Body of pancreas (tissue), 4 donors: ENCODE measurements at regions not wholly inside any gene's neighbourhood (a gene's known extent, or its start where the extent isn't known, plus 50 kb on each side); places are given as distances from the start of the nearest gene placed in this dataset.

Source experiments
- ATAC-seq: fragments of 150-250 bp; one replicate; pipeline ENCODE4 v1.9.1; 2016
- DNase-seq, 4 donors: peaks; one replicate each; pipeline ENCODE4 v3.0.0-alpha.2; 2019
- H3K27ac ChIP-seq, 4 donors: fragments of 200-600 bp; sonication (generic); 1 replicate in 3 of 4; 2 replicates in 1 of 4; pipeline versions ENCODE4 v1.5.1 to v1.6.1; 2016 to 2019; ENCODE audit warnings: mild to moderate bottlenecking in 1 of 4, mixed read lengths in 1 of 4, moderate library complexity in 1 of 4
- H3K27me3 ChIP-seq, 2 donors: fragments of 200-600 bp; sonication (generic); one replicate each; pipeline ENCODE4 v1.6.0; 2016; ENCODE audit warnings: mild to moderate bottlenecking in 1 of 2
- H3K36me3 ChIP-seq, 2 donors: fragments of 200-600 bp; sonication (generic); replicated peaks in 1 of 2; 2 replicates each; pipeline ENCODE4 v1.5.1; 2016; ENCODE audit warnings: low read depth in 2 of 2; ENCODE audit not compliant: insufficient read depth in 1 of 2
- H3K4me1 ChIP-seq: fragments of 200-600 bp; sonication (generic); one replicate; pipeline ENCODE4 v1.6.0; 2016
- H3K4me3 ChIP-seq, 2 donors: fragments of 200-600 bp; sonication (generic); 1 replicate in 1 of 2; 2 replicates in 1 of 2; pipeline ENCODE4 v1.5.1; 2016 to 2019
- H3K9me3 ChIP-seq, 3 donors: fragments of 200-600 bp; sonication (generic); 1 replicate in 2 of 3; 2 replicates in 1 of 3; pipeline ENCODE4 v1.5.1; 2016
- POLR2A ChIP-seq, 3 donors: fragments of 450-650 bp; IDR thresholded peaks; one replicate each; pipeline ENCODE4 v1.6.1; 2016; ENCODE audit warnings: antibody characterized with exemption in 3 of 3, mild to moderate bottlenecking in 2 of 3
- WGBS, 2 donors: methylation state at CpG; one replicate each; pipeline ENCODE4 v1.1.5; 2017; 5-methylcytosine and 5-hydroxymethylcytosine counted together
- intact Hi-C: fragments of 100-400 bp; cut with DNase I; formaldehyde crosslinking; loops from one replicate; pipeline ENCODE4 v1.15.1; 2023
- TF ChIP-seq, protein P1 (sequence below), 7 experiments: fragments of 450-650 bp in 4 of 7; fragments of 200-600 bp in 3 of 7; sonication (generic) in 3 of 7; IDR thresholded peaks; one replicate each; pipeline ENCODE4 v1.5.1; 2016 to 2019; ENCODE audit warnings: antibody characterized with exemption in 7 of 7

DNA sequence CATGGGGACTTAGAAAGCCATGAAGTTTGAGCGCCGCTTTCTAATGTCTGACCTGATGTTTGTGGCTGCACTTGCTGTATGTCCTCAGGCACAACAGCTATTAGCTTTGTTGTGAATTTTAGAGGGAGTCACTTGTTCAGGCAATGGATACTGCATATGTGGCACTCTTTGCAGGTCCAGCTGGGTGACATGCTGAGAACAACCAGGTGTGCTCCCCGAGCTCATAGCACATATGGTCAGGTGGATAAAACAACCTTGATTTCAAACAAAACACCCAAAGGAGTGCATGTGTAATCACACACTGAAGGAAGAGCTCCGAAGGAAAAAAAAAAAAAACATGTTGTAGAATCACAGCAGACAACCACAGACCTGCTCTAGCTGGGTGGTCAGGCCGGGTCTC, 178.6 kb downstream of the BACH1 start:
- Histone ChIP-seq H3K27ac (peak overlapping the region in 1 of 4 donors; percentile 45), H3K9me3 (no peaks in the 10 kb centered on the region), H3K36me3 (no peaks in the 10 kb centered on the region), H3K27me3 (no peaks in the 10 kb centered on the region), H3K4me1 (peaks cover 12% of the 10 kb centered on the region), H3K4me3 (no peak overlapping the region)
- DNase-seq (peak in 1 of 4 donors; percentile 43), ATAC-seq (peak; percentile 34)
- TF ChIP-seq, protein P1, sequence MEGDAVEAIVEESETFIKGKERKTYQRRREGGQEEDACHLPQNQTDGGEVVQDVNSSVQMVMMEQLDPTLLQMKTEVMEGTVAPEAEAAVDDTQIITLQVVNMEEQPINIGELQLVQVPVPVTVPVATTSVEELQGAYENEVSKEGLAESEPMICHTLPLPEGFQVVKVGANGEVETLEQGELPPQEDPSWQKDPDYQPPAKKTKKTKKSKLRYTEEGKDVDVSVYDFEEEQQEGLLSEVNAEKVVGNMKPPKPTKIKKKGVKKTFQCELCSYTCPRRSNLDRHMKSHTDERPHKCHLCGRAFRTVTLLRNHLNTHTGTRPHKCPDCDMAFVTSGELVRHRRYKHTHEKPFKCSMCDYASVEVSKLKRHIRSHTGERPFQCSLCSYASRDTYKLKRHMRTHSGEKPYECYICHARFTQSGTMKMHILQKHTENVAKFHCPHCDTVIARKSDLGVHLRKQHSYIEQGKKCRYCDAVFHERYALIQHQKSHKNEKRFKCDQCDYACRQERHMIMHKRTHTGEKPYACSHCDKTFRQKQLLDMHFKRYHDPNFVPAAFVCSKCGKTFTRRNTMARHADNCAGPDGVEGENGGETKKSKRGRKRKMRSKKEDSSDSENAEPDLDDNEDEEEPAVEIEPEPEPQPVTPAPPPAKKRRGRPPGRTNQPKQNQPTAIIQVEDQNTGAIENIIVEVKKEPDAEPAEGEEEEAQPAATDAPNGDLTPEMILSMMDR (IDR thresholded peaks at IDR 0.05) = no peak
- no peak for TF ChIP-seq POLR2A (IDR thresholded peaks at IDR 0.05)
- 66 to 71% methylated on average over 5 of the region's 5 CpGs for WGBS, 2 donors
- intact Hi-C loops = loop anchor here (5.0 kb wide), 1 partner anchor 370 kb away; no protein-coding TSS in a partner anchor

DNA sequence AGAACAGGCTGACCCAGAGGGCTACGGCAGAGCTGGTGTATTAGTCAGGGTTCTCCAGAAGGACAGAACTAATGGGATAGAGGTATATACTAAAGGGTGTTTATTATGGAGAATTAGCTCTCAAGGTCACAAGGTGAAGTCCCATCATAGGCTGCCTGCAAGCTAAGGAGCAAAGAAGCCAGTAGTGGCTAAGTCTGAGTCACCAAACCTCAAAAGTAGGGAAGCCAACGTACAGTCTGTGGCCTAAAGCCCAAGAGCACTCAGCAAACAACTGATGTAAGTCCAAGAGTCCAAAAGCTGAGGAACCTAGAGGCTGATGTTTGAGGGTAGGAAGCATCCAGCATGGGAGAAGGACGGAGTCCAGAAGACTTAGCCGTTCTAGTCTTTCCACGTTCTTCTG, 179.2 kb downstream of the BACH1 start:
- DNase-seq = no peak
- intact Hi-C loops = loop anchor here (5.0 kb wide), 1 partner anchor 369 kb away; no protein-coding TSS in a partner anchor
- H3K27me3 ChIP-seq = no peaks in the 10 kb centered on the region
- no peaks in the 10 kb centered on the region for H3K36me3 ChIP-seq
- H3K4me1 ChIP-seq = peaks cover 12% of the 10 kb centered on the region
- WGBS, 2 donors = 78 to 82% methylated on average over 5 of the region's 5 CpGs
- H3K4me3 ChIP-seq = no peak overlapping the region
- TF ChIP-seq POLR2A (IDR thresholded peaks at IDR 0.05) = no peak
- TF ChIP-seq, protein P1 (IDR thresholded peaks at IDR 0.05) = no peak
- no peak overlapping the region for H3K27ac ChIP-seq
- no peak for ATAC-seq
- H3K9me3 ChIP-seq = no peaks in the 10 kb centered on the region

DNA sequence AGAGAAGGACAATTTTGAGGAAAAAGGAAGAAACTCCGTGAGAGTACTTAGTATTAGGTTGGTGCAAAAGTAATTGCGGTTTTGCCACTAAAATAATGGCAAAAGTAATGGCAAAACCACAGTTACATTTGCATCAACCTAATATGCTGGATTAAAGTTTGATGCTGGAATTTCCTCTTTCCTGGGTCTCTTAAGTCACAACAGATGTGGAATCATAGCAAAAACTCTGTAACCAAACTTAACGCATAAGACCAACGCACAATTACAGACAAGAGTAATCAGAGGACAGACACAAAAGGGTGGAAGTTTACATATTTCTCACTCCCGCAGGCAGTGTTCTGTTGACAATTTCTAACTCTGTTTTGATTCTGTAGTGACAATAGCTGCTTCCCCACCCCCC, 182.4 kb downstream of the BACH1 start:
- WGBS, 2 donors = 84 to 95% methylated on average over 5 of the region's 5 CpGs
- Histone ChIP-seq H3K9me3 (no peaks in the 10 kb centered on the region), H3K36me3 (no peaks in the 10 kb centered on the region), H3K4me1 (peaks cover 12% of the 10 kb centered on the region), H3K27me3 (no peaks in the 10 kb centered on the region), H3K27ac (no peak overlapping the region), H3K4me3 (no peak overlapping the region)
- intact Hi-C loops = no loop called here
- TF ChIP-seq, protein P1 (IDR thresholded peaks at IDR 0.05) = no peak
- no peak for TF ChIP-seq POLR2A (IDR thresholded peaks at IDR 0.05)
- no peak for ATAC-seq
- DNase-seq = no peak

DNA sequence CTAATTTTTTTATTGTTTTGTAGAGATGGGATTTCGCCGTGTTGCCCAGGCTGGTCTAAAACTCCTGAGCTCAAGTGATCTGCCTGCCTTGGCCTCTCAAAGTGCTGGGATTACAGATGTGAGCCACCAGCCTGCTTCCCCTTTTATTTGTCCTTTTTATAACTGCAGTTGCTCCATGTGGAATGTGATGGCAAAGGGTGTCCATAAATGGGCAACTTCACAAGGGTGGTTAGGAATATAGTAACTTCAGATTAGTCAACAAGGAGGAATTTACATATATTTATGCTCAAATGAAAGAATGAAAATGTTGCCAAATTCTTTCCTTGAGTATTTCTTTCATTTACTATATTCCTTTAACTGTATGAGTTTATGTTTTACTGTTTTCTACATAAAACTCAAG, 182.9 kb downstream of the BACH1 start:
- no peak overlapping the region for H3K4me3 ChIP-seq
- 81 to 93% methylated on average over 2 of the region's 2 CpGs for WGBS, 2 donors
- no peaks in the 10 kb centered on the region for H3K9me3 ChIP-seq
- intact Hi-C loops = no loop called here
- no peak overlapping the region for H3K27ac ChIP-seq
- DNase-seq (no peak), ATAC-seq (no peak)
- no peak for TF ChIP-seq POLR2A (IDR thresholded peaks at IDR 0.05)
- TF ChIP-seq, protein P1 (IDR thresholded peaks at IDR 0.05) = no peak
- H3K36me3 ChIP-seq = no peaks in the 10 kb centered on the region
- peaks cover 15% of the 10 kb centered on the region for H3K4me1 ChIP-seq
- no peaks in the 10 kb centered on the region for H3K27me3 ChIP-seq

- no peaks in the 10 kb centered on the region for H3K9me3 ChIP-seq
- intact Hi-C loops = no loop called here
- TF ChIP-seq, protein P1 (IDR thresholded peaks at IDR 0.05) = no peak
- TF ChIP-seq POLR2A (IDR thresholded peaks at IDR 0.05) = no peak
- H3K4me3 ChIP-seq = no peak overlapping the region
- peaks cover 14% of the 10 kb centered on the region for H3K4me1 ChIP-seq
- ATAC-seq = no peak
- H3K27ac ChIP-seq = peak overlapping the region in 1 of 4 donors; percentile 53
- DNase-seq = no peak
- H3K36me3 ChIP-seq = no peaks in the 10 kb centered on the region
- H3K27me3 ChIP-seq = no peaks in the 10 kb centered on the region
Observed at GRCh38 chr21:29486306-29486807, 187.6 kb downstream of the BACH1 start.
